ENCODE measurements at regions not wholly inside any gene's neighbourhood (a gene's known extent, or its start where the extent isn't known, plus 50 kb on each side); places are given as distances from the start of the nearest gene placed in this dataset.

DNA sequence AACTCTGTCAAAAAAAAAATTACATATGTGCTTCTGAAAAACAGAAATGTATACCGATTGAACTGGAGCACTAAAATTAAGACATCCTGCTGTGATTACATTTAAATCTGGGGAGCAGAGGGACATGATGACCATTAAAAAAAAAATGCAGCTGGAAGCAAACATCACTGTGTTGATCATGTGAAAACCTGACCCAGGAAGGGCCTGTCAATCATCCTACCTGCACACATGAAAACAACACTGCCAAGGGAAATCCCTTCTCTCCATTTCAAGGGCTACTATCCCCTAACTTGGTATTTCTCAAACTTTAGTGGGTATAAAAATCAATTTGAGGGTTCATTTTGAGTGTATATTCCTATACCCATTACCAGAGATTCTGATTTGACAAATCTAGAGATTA is 719.9 kb upstream of the CBLB start:
- H3K9me3 ChIP-seq (ENCODE audit: control insufficient read depth, insufficient read depth, low read length) = no peaks in the 10 kb centered on the region
- TF ChIP-seq, protein P1, sequence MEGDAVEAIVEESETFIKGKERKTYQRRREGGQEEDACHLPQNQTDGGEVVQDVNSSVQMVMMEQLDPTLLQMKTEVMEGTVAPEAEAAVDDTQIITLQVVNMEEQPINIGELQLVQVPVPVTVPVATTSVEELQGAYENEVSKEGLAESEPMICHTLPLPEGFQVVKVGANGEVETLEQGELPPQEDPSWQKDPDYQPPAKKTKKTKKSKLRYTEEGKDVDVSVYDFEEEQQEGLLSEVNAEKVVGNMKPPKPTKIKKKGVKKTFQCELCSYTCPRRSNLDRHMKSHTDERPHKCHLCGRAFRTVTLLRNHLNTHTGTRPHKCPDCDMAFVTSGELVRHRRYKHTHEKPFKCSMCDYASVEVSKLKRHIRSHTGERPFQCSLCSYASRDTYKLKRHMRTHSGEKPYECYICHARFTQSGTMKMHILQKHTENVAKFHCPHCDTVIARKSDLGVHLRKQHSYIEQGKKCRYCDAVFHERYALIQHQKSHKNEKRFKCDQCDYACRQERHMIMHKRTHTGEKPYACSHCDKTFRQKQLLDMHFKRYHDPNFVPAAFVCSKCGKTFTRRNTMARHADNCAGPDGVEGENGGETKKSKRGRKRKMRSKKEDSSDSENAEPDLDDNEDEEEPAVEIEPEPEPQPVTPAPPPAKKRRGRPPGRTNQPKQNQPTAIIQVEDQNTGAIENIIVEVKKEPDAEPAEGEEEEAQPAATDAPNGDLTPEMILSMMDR (IDR thresholded peaks at IDR 0.05; ENCODE audit: low read depth, low read length) = no peak
- no peaks in the 10 kb centered on the region for H3K27me3 ChIP-seq (ENCODE audit: control insufficient read depth, insufficient read depth, low read length)
- no peak for DNase-seq (ENCODE audit: low read depth, low spot score)
- ChIA-PET CTCF (no interaction called here), POLR2A (no interaction called here)
- no peak overlapping the region for H3K27ac ChIP-seq (ENCODE audit: low read depth, low read length)
- no peak overlapping the region for H3K4me3 ChIP-seq (ENCODE audit: low read depth, low read length)

DNA sequence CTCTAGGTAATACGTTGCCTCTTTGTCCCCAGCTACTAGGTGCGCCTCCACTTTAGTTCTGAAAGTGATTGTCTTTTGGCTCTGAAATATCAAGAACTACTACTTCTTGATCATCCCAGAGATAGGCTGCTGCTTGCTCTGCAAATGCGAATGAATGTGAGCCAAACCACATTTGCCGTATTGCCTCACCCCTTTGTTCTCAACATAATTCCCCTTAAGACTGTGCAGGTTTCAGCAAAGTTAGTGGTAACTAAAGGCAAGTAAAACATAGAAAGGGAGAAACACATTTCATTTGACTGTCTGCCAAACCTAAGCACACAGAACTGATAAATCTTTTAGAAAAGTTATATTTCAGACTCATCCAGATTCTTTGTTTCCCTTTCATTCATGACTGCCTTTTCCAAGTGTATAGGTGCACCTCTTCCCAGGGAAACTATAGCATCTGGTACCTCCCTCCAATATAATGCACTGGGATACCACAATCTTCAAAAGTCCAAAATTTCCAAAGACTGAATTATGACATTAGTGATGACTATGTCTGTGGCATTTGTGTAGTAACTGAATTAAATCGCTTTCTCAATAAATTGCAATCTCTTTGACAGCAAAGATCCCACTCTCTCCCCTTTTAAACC is 720.6 kb upstream of the CBLB start:
- no peak overlapping the region for H3K4me3 ChIP-seq (ENCODE audit: low read depth, low read length)
- POLR2A ChIA-PET = no interaction called here
- CTCF ChIA-PET = no interaction called here
- H3K9me3 ChIP-seq (ENCODE audit: control insufficient read depth, insufficient read depth, low read length) = no peaks in the 10 kb centered on the region
- H3K27me3 ChIP-seq (ENCODE audit: control insufficient read depth, insufficient read depth, low read length) = no peaks in the 10 kb centered on the region
- DNase-seq (ENCODE audit: low read depth, low spot score) = no peak
- no peak overlapping the region for H3K27ac ChIP-seq (ENCODE audit: low read depth, low read length)
- TF ChIP-seq, protein P1 (IDR thresholded peaks at IDR 0.05; ENCODE audit: low read depth, low read length) = no peak

DNA sequence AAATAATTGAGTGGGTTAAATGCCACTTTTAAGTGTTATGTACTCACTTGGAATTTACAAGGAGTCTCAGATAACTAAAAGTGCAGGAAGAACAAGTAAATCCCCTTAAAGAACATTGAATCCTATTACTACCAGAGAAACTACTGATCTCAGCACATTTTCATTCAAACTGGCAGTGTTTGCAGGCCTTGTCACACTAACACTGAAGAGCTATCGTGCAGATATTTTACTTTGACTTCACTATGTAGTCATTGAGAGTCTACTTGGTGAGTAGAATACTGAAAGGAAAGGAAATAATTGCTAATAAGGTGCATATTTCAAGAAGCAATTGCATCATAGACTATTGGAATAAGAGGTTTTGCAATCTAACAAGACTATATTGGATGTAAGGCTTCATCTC is 721.4 kb upstream of the CBLB start:
- Histone ChIP-seq H3K27me3 (ENCODE audit: control insufficient read depth, insufficient read depth, low read length) (no peaks in the 10 kb centered on the region), H3K4me3 (ENCODE audit: low read depth, low read length) (no peak overlapping the region), H3K9me3 (ENCODE audit: control insufficient read depth, insufficient read depth, low read length) (no peaks in the 10 kb centered on the region), H3K27ac (ENCODE audit: low read depth, low read length) (no peak overlapping the region)
- DNase-seq (ENCODE audit: low read depth, low spot score) = no peak
- TF ChIP-seq, protein P1 (IDR thresholded peaks at IDR 0.05; ENCODE audit: low read depth, low read length) = no peak
- ChIA-PET POLR2A (no interaction called here), CTCF (interaction anchor here (1.5 kb wide), 1 partner anchor 19 kb away, joined by 3 read pairs; no protein-coding TSS in a partner anchor)

DNA sequence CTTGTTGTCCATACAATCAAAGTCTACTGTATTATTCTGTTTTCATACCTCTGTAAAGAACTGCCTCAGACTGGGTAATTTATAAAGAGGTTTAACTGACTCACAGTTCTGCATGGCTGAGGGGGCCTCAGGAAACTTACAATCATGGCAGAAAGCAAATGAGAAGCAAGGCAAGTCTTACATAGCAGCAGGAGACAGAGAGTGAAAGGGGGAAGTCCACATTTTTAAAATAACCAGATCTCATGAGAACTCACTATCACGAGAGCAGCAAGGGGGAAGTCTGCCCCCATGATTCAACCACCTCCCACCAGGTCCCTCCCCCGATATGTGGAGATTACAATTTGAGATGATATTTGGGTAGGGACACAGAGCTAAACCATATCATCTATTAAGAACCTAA is 724.6 kb upstream of the CBLB start:
- ChIA-PET CTCF (interaction anchor here (0.6 kb wide), 1 partner anchor 38 kb away, joined by 3 read pairs; no protein-coding TSS in a partner anchor), POLR2A (no interaction called here)
- Histone ChIP-seq H3K9me3 (ENCODE audit: control insufficient read depth, insufficient read depth, low read length) (no peaks in the 10 kb centered on the region), H3K27me3 (ENCODE audit: control insufficient read depth, insufficient read depth, low read length) (no peaks in the 10 kb centered on the region), H3K4me3 (ENCODE audit: low read depth, low read length) (no peak overlapping the region), H3K27ac (ENCODE audit: low read depth, low read length) (no peak overlapping the region)
- TF ChIP-seq, protein P1 (IDR thresholded peaks at IDR 0.05; ENCODE audit: low read depth, low read length) = no peak
- no peak for DNase-seq (ENCODE audit: low read depth, low spot score)

DNA sequence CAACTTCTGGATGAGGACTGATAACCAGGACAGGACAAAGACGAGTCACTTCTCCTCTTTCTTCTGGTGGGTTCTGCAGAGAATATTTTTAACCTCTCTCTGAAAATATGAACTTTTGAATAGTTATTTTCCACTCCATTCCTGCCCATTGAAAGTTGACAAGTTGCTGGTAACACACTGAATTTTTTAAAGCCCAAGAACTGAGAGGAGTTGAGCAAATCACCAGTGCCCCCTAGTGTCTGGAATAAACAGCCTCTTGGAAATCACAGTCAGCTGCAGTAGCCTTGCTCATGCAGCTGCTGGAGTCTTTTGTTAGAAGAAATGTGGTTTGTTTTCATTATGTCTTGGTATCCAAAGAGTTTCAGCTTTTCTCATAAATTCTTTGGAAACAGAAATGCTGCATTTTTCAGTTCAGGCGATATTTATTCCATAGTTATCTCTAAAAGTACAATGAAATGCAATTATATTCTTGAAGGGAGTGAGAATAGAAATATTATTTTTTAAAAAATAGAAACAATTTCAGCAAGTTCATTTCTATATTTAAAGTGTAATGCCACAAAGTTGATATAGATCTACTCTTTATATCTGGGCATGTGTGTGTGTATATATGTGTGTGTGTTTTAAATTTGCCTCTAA is 741.0 kb upstream of the CBLB start:
- Histone ChIP-seq H3K4me3 (ENCODE audit: low read depth, low read length) (no peak overlapping the region), H3K9me3 (ENCODE audit: control insufficient read depth, insufficient read depth, low read length) (peaks cover 3% of the 10 kb centered on the region; the same call in 1 of the 2 replicates), H3K27me3 (ENCODE audit: control insufficient read depth, insufficient read depth, low read length) (no peaks in the 10 kb centered on the region), H3K27ac (ENCODE audit: low read depth, low read length) (no peak overlapping the region)
- ChIA-PET POLR2A (interaction anchor here (1.2 kb wide), 2 partner anchors 252 to 787 kb away, joined by 3 to 5 read pairs; no protein-coding TSS in a partner anchor), CTCF (interaction anchor here (0.5 to 3.7 kb wide), 34 partner anchors 9 to 1231 kb away, joined by 3 to 30 read pairs (median 4); no protein-coding TSS in a partner anchor)
- DNase-seq (ENCODE audit: low read depth, low spot score) = peak; percentile 87
- TF ChIP-seq, protein P1 (IDR thresholded peaks at IDR 0.05; ENCODE audit: low read depth, low read length) = peak; percentile 93
